NCI-H2107 (cell line): ENCODE measurements at regions not wholly inside any gene's neighbourhood (a gene's known extent, or its start where the extent isn't known, plus 50 kb on each side); places are given as distances from the start of the nearest gene placed in this dataset.

ENCODE experiments used
- DNase-seq: peaks from one replicate; lab custom pipeline; 2025; lab: John Stamatoyannopoulos, UW

- DNase-seq = no peak
These were observed 498.0 kb upstream of the CELF2 start for GRCh38 chr10:10519674-10520073.

DNA sequence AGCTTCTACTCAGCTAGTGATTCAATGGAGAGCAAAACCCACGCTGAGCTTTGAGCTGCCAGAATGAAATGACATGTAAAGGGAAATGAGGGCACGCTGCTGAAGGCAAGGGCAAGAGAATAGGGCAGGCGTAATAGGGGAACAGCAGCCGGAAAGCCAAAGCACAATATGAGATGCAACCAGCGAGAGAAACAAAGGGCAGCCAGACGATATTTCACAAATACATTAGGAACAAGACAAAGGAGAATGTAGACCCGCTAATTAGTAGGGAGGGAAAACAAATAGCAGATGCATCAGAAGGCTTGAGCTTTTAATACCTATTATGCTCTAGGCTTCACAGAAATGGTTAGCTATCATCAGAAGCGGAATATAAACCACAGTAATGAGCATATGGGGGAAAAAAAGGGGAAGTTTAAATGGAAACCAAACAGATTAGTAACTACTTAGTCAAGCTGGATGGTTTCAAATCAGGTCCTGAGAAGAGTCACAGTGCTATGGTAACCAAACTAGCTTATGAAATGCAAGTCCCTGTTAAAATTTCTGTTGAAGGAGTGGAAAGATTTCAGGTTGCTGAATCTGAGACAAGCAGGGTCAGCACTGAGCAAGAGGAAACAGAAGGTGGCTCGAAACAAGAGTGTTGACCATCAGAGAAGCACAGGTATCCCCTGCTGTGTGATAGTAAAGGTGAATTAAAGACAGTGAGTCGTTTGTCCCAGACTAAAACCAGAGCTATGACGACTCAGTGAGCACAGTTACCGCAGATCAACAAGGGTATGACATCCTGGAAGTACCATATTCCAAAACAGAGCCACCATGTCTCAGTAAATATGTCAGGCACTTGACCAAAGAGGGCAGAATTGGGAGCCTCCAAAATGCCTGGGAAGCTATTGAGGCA is 496.9 kb upstream of the CELF2 start:
- no peak for DNase-seq

DNA sequence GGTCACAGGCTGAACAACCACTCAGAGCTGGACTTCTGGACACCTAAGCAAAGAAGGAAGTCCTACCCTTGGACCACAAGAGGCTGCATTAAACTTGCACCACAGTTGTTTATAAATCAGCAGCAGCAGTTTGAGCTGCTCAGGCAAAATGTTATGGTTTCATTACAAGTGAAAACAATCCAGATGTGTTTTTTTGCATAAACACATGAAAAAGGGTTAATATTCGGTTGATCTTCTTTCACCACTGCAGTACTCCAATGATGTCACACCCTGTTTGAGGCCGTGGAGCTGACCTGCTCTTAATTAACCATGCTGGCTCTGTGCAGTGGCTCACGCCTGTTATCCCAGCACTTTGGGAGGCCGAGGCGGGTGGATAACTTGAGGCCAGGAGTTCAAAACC is 490.8 kb upstream of the CELF2 start:
- no peak for DNase-seq

DNA sequence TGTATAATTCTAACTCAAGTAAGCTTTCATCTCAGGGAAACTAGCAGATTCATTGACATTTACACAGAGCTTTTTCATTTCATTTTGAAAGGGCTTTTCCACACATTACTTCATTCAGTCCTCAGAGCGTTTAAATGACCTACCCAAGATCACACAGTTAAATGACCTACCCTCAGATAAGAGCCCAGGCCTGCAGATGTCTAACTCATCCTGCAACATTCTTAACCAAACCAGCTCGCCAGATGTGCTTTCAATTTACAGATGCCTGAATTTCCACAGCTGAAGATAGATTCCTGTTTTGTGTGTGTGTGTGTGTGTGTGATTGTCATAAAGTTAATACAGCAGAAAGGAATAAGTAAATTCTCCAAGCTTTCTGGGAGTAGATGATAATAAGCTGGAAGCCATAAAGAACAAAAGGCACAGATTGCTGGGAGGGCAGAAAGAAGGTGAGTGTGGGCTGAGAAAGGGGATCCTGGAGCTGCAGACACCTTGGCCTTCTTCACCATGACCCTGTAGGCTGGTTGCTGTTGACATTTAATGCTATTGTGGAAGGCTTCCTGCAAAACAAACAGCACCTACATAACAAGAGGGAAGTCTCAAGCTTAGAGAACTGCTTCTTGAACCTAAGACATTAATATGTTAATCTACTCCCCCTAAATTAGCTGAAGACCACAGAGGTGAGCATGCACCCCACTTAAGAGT is 489.7 kb upstream of the CELF2 start:
- no peak for DNase-seq

DNA sequence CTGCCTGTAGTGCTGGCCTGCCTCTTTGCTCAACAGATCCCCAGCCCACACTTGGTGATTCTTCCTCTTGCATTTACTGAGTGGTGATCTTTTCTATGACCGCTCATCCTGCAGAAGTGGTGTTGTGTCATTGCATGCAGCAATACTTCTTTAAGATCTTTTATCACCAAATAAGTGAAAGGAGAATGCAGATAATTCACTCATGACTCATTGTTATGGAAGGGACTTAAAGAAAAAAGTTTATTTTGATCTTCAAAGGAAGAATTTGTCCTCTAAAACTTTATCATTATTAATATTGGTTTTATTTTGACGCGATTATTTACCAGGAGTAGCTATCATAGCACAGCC is 489.1 kb upstream of the CELF2 start:
- no peak for DNase-seq

- DNase-seq = no peak
These were observed 487.4 kb upstream of the CELF2 start for GRCh38 chr10:10530313-10530712.

DNA sequence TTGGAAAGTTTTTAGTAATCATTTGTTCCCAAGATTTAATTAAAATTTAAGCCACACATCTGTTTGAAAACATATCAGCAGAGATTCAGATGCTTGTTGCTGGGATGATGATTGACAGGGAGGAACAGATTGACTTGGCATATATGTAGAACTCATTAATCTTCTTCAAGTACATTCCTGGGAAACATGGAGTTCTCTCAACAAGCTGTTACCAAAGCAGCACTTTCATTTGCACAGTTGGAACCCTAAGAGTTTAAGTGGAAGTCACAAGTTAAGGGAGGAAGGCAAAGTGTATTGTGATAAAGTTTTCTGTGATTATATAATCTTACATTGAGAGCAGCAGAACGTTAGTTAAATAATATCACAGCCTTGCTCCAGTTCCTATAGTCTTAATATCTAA is 485.4 kb upstream of the CELF2 start:
- no peak for DNase-seq

- no peak for DNase-seq
These were observed 484.8 kb upstream of the CELF2 start for GRCh38 chr10:10532826-10533225.

DNA sequence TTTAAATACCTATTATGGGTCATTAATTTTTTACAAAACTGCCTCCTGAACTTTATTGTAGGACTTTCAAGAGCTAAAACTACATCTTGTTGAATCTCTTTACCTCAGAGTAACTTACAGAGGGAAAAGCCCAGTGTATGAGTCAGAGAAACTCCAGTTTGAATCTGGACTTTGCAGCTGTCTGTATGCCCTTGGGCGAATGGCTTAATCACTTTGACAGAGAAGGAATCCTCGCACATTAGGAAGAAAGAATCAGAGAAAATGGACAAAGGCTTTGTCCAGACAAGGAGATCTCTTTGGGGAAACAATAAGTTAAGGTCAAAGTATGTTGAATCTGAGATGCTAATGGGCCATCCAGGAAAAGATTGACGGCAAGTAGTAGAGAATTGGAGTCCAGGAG is 484.2 kb upstream of the CELF2 start:
- no peak for DNase-seq

GRCh38 chr10:10538326-10538725 is 479.3 kb upstream of the CELF2 start:
- DNase-seq = no peak

- DNase-seq = no peak
These were observed 477.3 kb upstream of the CELF2 start for GRCh38 chr10:10540398-10540797.

DNA sequence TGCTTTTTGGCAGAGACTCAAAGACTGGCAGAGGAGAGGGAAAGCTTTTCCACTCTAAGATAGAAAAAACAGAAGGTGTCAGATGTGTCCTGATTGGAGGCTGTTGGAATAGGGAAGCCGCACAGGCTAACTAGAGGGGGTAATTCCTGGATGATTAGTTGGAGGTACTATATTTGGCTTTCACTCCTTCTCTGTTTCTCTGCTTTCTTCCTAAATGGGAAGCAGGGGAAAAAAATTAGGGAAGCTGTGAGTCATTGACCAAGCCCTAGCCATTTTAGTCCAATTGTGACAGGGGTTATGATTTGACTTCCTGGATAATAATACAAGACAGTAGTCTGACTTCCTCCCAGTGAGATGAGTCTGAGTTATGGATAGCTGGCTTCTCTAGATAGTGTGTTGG is 475.2 kb upstream of the CELF2 start:
- DNase-seq = no peak

GRCh38 chr10:10544890-10545289 is 472.8 kb upstream of the CELF2 start:
- no peak for DNase-seq

DNA sequence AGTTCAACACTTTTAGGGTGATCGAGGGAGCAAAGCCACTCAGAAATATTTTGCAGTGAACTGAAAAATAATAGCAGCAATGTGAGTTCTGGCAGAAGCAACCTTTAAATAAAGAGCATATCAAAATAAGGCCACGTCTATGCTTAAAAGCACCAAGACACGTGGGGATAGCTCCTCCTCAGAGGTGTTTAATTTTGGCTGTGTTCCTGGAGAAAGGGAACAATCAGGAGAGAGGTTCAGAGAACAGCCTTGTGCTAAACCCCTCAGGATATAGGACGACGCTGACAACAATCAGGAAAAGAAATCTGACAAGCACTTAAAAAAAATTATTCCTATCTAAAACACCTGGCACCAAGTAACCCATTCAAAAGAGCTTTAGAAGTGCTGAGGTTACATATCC is 471.9 kb upstream of the CELF2 start:
- DNase-seq = no peak

DNA sequence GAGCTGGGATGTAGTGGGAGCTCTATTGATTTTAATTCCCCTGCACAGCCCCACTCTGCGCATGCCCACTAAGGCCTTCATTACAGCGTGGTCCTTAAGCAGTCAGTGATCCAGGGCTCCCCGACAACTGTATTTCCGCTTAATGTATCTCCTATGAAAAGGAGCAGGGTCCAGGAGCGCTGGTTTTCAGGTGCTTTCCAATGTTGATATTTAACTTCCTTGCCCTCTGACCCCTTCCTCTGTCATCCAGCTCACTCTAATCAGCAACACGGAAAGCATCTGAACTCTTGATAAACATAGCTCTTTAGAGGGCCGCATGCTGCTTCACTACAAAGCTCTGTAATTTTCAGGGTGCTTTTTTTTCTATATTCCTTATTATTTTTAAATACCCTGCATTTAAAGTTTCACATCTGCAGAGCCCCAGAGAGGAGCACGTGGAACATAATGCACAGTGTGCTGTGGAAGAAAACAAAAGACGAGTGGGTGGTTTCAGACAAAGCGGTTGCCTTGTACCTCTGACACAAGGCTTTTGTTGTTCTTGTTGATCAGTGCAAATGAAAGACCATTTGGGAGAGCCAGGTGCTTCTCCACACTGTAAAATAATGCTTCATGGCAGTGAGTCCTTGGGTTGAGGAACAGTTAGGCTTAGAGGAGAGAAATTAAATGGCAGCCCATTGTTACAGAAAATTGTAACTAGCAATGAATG is 465.9 kb upstream of the CELF2 start:
- peak; percentile 17 for DNase-seq

DNA sequence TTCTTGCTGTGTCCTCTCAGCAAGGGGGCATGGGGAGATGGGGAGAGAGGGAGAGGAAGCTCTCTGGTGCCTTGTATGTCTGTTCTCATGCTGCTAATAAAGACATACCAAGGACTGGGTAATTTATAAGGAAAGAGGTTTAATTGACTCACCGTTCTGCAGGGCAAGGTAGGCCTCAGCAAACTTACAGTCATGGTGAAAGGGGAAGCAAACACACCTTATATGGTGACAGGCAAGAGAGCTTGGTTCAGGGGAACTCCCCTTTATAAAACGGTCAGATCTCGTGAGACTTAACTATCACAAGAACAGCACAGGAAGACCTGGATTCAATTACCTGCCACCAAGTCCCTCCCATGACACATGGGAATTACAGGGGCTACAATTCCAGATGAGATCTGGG is 464.7 kb upstream of the CELF2 start:
- no peak for DNase-seq

- DNase-seq = no peak
These were observed 453.4 kb upstream of the CELF2 start for GRCh38 chr10:10564081-10564794.

DNA sequence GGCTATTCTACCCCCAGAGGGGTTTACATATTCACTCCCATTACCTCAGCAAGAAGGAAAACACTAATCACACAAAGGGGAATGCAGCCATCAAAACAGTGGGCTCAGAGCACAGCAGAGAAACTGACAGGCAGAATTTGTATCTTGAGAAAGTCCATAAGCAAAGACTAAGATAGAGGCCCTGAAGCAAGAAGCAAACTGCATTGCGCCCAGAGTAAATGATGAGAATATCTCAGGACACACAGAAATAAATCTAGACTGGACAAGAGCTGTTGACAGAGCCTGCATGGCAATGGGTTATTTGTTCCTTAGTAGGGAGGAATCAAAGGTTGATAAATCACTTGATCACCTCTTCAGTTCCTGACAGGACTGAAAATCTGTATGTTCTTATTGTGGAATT is 440.7 kb upstream of the CELF2 start:
- DNase-seq = no peak

- no peak for DNase-seq
These were observed 438.0 kb upstream of the CELF2 start for GRCh38 chr10:10579709-10580108.

DNA sequence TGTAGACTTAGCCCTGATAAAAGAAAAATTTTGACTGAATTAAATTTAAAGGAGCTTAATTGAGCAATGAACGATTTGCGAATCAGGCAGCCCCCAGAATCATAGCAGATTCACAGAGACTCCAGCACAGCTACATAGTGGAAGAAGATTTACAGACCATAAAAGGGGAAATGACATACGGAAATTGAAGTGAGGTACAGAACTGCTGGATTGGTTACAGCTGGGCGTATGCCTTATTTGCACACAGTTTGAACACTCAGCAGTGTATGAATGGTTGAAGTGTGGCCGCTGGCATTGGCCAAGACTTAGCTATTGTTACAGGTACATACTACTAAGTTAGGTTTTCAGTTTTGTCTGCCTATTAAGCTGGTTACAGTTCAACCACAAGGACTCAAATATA is 433.5 kb upstream of the CELF2 start:
- no peak for DNase-seq

DNA sequence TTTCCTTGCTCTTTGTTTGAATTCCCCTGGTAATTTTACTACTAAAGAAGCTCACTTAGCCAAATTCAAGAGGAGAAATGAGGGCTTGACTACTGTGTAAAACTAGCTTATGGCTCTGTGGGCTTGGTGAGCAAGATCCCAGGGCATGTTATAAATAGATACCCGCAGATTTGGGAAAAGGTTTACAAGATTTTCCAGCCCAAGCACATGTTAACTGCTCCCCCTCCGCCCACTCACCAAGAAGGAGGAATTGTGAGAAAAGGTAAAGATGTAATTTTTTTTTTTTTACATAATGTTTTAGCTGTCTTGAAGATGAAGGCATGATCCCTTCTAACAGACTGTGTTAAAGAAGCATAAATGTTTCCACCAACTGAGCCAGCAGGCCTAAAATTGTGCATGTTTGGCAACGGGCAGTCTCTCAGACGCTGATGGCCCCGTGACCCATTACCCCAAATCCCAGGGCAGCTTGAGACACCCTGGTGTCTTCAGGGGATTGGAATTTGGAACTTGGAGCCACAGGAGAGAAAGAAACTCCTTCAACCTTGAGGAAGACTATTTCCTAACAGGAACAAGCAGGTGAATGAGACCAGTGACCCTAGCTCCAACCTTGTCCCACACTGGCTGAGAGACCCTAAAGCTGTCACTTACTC is 429.8 kb upstream of the CELF2 start:
- no peak for DNase-seq
